GM23248 (cell line): ENCODE measurements at regions not wholly inside any gene's neighbourhood (a gene's known extent, or its start where the extent isn't known, plus 50 kb on each side); places are given as distances from the start of the nearest gene placed in this dataset.

Source experiments
- DNase-seq: peaks from one replicate; pipeline ENCODE4 v3.0.0-alpha.2; 2015
- H2AFZ ChIP-seq: fragments of 200-600 bp; sonication (generic); 2 replicates; pipeline ENCODE4 v1.6.1; 2016; ENCODE audit warnings: antibody characterized with exemption
- H3F3A ChIP-seq: fragments of 200-600 bp; sonication (generic); 2 replicates; pipeline ENCODE4 v1.6.1; 2016; ENCODE audit warnings: mild to moderate bottlenecking, antibody characterized with exemption, mixed run types; ENCODE audit not compliant: insufficient read depth
- H3K27ac ChIP-seq: fragments of 200-600 bp; sonication (generic); 2 replicates; pipeline ENCODE4 v1.5.1; 2016; ENCODE audit warnings: mild to moderate bottlenecking
- H3K27me3 ChIP-seq: fragments of 200-600 bp; sonication (generic); replicated peaks from 2 replicates; pipeline ENCODE4 v1.6.1; 2016; ENCODE audit warnings: mild to moderate bottlenecking; ENCODE audit not compliant: insufficient read depth
- H3K36me3 ChIP-seq: fragments of 200-600 bp; sonication (generic); 2 replicates; pipeline ENCODE4 v1.6.1; 2016; ENCODE audit warnings: low read depth, mild to moderate bottlenecking
- H3K4me1 ChIP-seq: fragments of 200-600 bp; sonication (generic); 2 replicates; pipeline ENCODE4 v1.6.1; 2016; ENCODE audit warnings: mild to moderate bottlenecking; ENCODE audit not compliant: insufficient read depth
- H3K4me2 ChIP-seq: fragments of 200-600 bp; sonication (generic); one replicate; pipeline ENCODE4 v1.6.1; 2016; ENCODE audit warnings: mild to moderate bottlenecking; ENCODE audit not compliant: unreplicated experiment
- H3K4me3 ChIP-seq: fragments of 200-600 bp; sonication (generic); 2 replicates; pipeline ENCODE4 v1.5.1; 2016; ENCODE audit warnings: mild to moderate bottlenecking
- H3K79me2 ChIP-seq: fragments of 200-600 bp; sonication (generic); 2 replicates; pipeline ENCODE4 v1.6.1; 2016; ENCODE audit warnings: mild to moderate bottlenecking; ENCODE audit not compliant: insufficient read depth
- H3K9ac ChIP-seq: fragments of 200-600 bp; sonication (generic); 2 replicates; pipeline ENCODE4 v1.6.1; 2016; ENCODE audit warnings: mild to moderate bottlenecking
- H3K9me2 ChIP-seq: fragments of 200-600 bp; sonication (generic); 2 replicates; pipeline ENCODE4 v1.6.1; 2016; ENCODE audit warnings: mixed run types, mild to moderate bottlenecking, moderate library complexity; ENCODE audit not compliant: insufficient read depth
- H3K9me3 ChIP-seq: fragments of 200-600 bp; sonication (generic); one replicate; pipeline ENCODE4 v1.6.1; 2017; ENCODE audit warnings: low read depth
- H4K20me1 ChIP-seq: fragments of 200-600 bp; sonication (generic); 2 replicates; pipeline ENCODE4 v1.6.0; 2016; ENCODE audit not compliant: insufficient read depth
- EZH2 ChIP-seq: fragments of 200-600 bp; sonication (generic); IDR thresholded peaks from 2 replicates; pipeline ENCODE4 v1.6.1; 2018; ENCODE audit warnings: antibody characterized with exemption, mild to moderate bottlenecking; ENCODE audit not compliant: insufficient read depth, poor library complexity, severe bottlenecking
- EZH2phosphoT487 ChIP-seq: fragments of 200-600 bp; sonication (generic); IDR thresholded peaks from 2 replicates; pipeline ENCODE4 v1.6.1; 2018; ENCODE audit warnings: antibody characterized with exemption, moderate library complexity, mild to moderate bottlenecking, low read depth; ENCODE audit not compliant: insufficient read depth
- WGBS, 2 experiments: methylation state at CpG; one replicate each; pipeline ENCODE4 v1.1.6; 2015 to 2017; ENCODE audit warnings: low lambda C conversion rate in 2 of 2, low coverage in 1 of 2; ENCODE audit errors: missing lambda C conversion rate in 2 of 2; 5-methylcytosine and 5-hydroxymethylcytosine counted together
- in situ Hi-C: fragments of 300-500 bp; cut with MboI; formaldehyde crosslinking; loops from 2 replicates; pipeline ENCODE4 v1.15.0; 2020

GRCh38 chr10:29150010-29150409 is 138.9 kb upstream of the LYZL1 start:
- no peak overlapping the region for H2AFZ ChIP-seq
- 48 to 51% methylated on average over 5 of the region's 5 CpGs for WGBS, 2 experiments
- no peaks in the 10 kb centered on the region for H3K36me3 ChIP-seq
- H3K4me3 ChIP-seq: no peak overlapping the region
- H3K4me1 ChIP-seq: no peaks in the 10 kb centered on the region
- in situ Hi-C loops: no loop called here
- H4K20me1 ChIP-seq: no peaks in the 10 kb centered on the region
- H3K9me2 ChIP-seq: no peaks in the 10 kb centered on the region
- no peak for TF ChIP-seq EZH2phosphoT487
- no peak for TF ChIP-seq EZH2
- H3K27ac ChIP-seq: no peak overlapping the region
- no peak overlapping the region for H3K4me2 ChIP-seq
- H3K9ac ChIP-seq: no peak overlapping the region
- DNase-seq: no peak
- H3K9me3 ChIP-seq: no peaks in the 10 kb centered on the region
- no peaks in the 10 kb centered on the region for H3F3A ChIP-seq
- no peaks in the 10 kb centered on the region for H3K79me2 ChIP-seq
- H3K27me3 ChIP-seq: peaks cover 20% of the 10 kb centered on the region

GRCh38 chr10:29151005-29151404 is 137.9 kb upstream of the LYZL1 start:
- Histone ChIP-seq H3K9me3 (no peaks in the 10 kb centered on the region), H3K9ac (no peak overlapping the region), H2AFZ (no peak overlapping the region), H4K20me1 (no peaks in the 10 kb centered on the region), H3K27me3 (peaks cover 20% of the 10 kb centered on the region), H3K4me2 (no peak overlapping the region), H3K9me2 (no peaks in the 10 kb centered on the region), H3K36me3 (no peaks in the 10 kb centered on the region), H3K27ac (no peak overlapping the region), H3K4me3 (no peak overlapping the region), H3F3A (no peaks in the 10 kb centered on the region), H3K4me1 (no peaks in the 10 kb centered on the region), H3K79me2 (no peaks in the 10 kb centered on the region)
- 47 to 60% methylated on average over 1 of the region's 1 CpG for WGBS, 2 experiments
- in situ Hi-C loops: no loop called here
- TF ChIP-seq EZH2phosphoT487: no peak
- TF ChIP-seq EZH2: no peak
- no peak for DNase-seq

GRCh38 chr10:29157321-29157720 is 131.5 kb upstream of the LYZL1 start:
- Histone ChIP-seq H2AFZ (no peak overlapping the region), H4K20me1 (no peaks in the 10 kb centered on the region), H3F3A (peaks cover 9% of the 10 kb centered on the region), H3K9me3 (no peaks in the 10 kb centered on the region), H3K9ac (no peak overlapping the region), H3K79me2 (no peaks in the 10 kb centered on the region), H3K4me1 (peaks cover 17% of the 10 kb centered on the region), H3K27me3 (peaks cover 4% of the 10 kb centered on the region), H3K4me2 (no peak overlapping the region), H3K9me2 (no peaks in the 10 kb centered on the region), H3K36me3 (no peaks in the 10 kb centered on the region), H3K4me3 (no peak overlapping the region), H3K27ac (no peak overlapping the region)
- 19 to 38% methylated on average over 2 of the region's 2 CpGs for WGBS, 2 experiments
- TF ChIP-seq EZH2: no peak
- no peak for TF ChIP-seq EZH2phosphoT487
- in situ Hi-C loops: no loop called here
- no peak for DNase-seq

GRCh38 chr10:29158066-29158465 is 130.8 kb upstream of the LYZL1 start:
- no peaks in the 10 kb centered on the region for H3K79me2 ChIP-seq
- H3K9me3 ChIP-seq: no peaks in the 10 kb centered on the region
- H3K4me1 ChIP-seq: peaks cover 17% of the 10 kb centered on the region
- H3F3A ChIP-seq: peaks cover 9% of the 10 kb centered on the region
- DNase-seq: no peak
- no peak overlapping the region for H2AFZ ChIP-seq
- TF ChIP-seq EZH2phosphoT487: no peak
- H3K4me3 ChIP-seq: no peak overlapping the region
- no peaks in the 10 kb centered on the region for H3K9me2 ChIP-seq
- H3K27ac ChIP-seq: no peak overlapping the region
- WGBS, 2 experiments: 48 to 56% methylated on average over 4 of the region's 4 CpGs
- in situ Hi-C loops: no loop called here
- no peak overlapping the region for H3K9ac ChIP-seq
- H3K27me3 ChIP-seq: no peaks in the 10 kb centered on the region; the same call in 1 of the 2 replicates
- H3K4me2 ChIP-seq: no peak overlapping the region
- H3K36me3 ChIP-seq: no peaks in the 10 kb centered on the region
- no peaks in the 10 kb centered on the region for H4K20me1 ChIP-seq

- Histone ChIP-seq H3K4me3 (0 out of 2 replicates have a peak overlapping the region, but pooled peaks have one; percentile 8), H3K4me2 (peak overlapping the region; percentile 30), H3K4me1 (peaks cover 23% of the 10 kb centered on the region), H3K9me3 (no peaks in the 10 kb centered on the region), H3K36me3 (no peaks in the 10 kb centered on the region), H4K20me1 (no peaks in the 10 kb centered on the region), H3K79me2 (no peaks in the 10 kb centered on the region), H3K27ac (peak overlapping the region; percentile 57), H3K27me3 (no peaks in the 10 kb centered on the region), H3F3A (peaks cover 9% of the 10 kb centered on the region), H3K9ac (no peak overlapping the region), H2AFZ (no peak overlapping the region), H3K9me2 (no peaks in the 10 kb centered on the region)
- TF ChIP-seq EZH2: no peak
- 0 out of 2 replicates have a peak, but pooled peaks have one; percentile 42 for TF ChIP-seq EZH2phosphoT487
- in situ Hi-C loops: no loop called here
- peak; percentile 90 for DNase-seq
- 27 to 33% methylated on average over 7 of the region's 7 CpGs for WGBS, 2 experiments
Measured at GRCh38 chr10:29160150-29160617, 128.7 kb upstream of the LYZL1 start.
